IPS-NIHi7 (cell line): ENCODE measurements at regions not wholly inside any gene's neighbourhood (a gene's known extent, or its start where the extent isn't known, plus 50 kb on each side); places are given as distances from the start of the nearest gene placed in this dataset.
A peak's percentile ranks its signal among the peaks of the same experiment; 100 is the strongest.

Experiments
- DNase-seq: peaks from one replicate; pipeline ENCODE4 v3.0.0; 2012; ENCODE audit warnings: mixed read lengths; ENCODE audit errors: extremely low spot score

- no peak for DNase-seq
Measured at GRCh38 chrX:69110116-69110530, 55.1 kb downstream of the PJA1 start.

- DNase-seq = peak; percentile 46
Measured at GRCh38 chrX:69109706-69110105, 55.5 kb downstream of the PJA1 start.

GRCh38 chrX:69109036-69109663, 56.1 kb downstream of the PJA1 start:
- no peak for DNase-seq

GRCh38 chrX:69107747-69108401, 57.4 kb downstream of the PJA1 start:
- DNase-seq = no peak

GRCh38 chrX:69107231-69107739, 58.0 kb downstream of the PJA1 start:
- DNase-seq = peak; percentile 61

- no peak for DNase-seq
Measured at GRCh38 chrX:69104756-69105434, 60.4 kb downstream of the PJA1 start.

- DNase-seq = no peak
Measured at GRCh38 chrX:69103539-69103938, 61.7 kb downstream of the PJA1 start.

GRCh38 chrX:69102612-69103194, 62.5 kb downstream of the PJA1 start:
- DNase-seq = no peak

GRCh38 chrX:69101683-69102251, 63.5 kb downstream of the PJA1 start:
- DNase-seq = no peak

GRCh38 chrX:69100478-69100877, 64.8 kb downstream of the PJA1 start:
- DNase-seq = no peak

GRCh38 chrX:69097451-69098236, 67.6 kb downstream of the PJA1 start:
- no peak for DNase-seq

- DNase-seq = no peak
Measured at GRCh38 chrX:69096963-69097362, 68.3 kb downstream of the PJA1 start.

- no peak for DNase-seq
Measured at GRCh38 chrX:69094977-69095669, 70.1 kb downstream of the PJA1 start.

GRCh38 chrX:69093960-69094871, 71.0 kb downstream of the PJA1 start:
- DNase-seq = peak; percentile 74

GRCh38 chrX:69090022-69090421, 75.2 kb downstream of the PJA1 start:
- DNase-seq = no peak

GRCh38 chrX:69089203-69089602, 76.0 kb downstream of the PJA1 start:
- DNase-seq = no peak

GRCh38 chrX:69088171-69088938, 76.9 kb downstream of the PJA1 start:
- peak; percentile 36 for DNase-seq

- DNase-seq = no peak
Measured at GRCh38 chrX:69085826-69086225, 79.4 kb downstream of the PJA1 start.

GRCh38 chrX:69085151-69085550, 80.1 kb downstream of the PJA1 start:
- no peak for DNase-seq
